ENCODE measurements at regions not wholly inside any gene's neighbourhood (a gene's known extent, or its start where the extent isn't known, plus 50 kb on each side); places are given as distances from the start of the nearest gene placed in this dataset.

DNA sequence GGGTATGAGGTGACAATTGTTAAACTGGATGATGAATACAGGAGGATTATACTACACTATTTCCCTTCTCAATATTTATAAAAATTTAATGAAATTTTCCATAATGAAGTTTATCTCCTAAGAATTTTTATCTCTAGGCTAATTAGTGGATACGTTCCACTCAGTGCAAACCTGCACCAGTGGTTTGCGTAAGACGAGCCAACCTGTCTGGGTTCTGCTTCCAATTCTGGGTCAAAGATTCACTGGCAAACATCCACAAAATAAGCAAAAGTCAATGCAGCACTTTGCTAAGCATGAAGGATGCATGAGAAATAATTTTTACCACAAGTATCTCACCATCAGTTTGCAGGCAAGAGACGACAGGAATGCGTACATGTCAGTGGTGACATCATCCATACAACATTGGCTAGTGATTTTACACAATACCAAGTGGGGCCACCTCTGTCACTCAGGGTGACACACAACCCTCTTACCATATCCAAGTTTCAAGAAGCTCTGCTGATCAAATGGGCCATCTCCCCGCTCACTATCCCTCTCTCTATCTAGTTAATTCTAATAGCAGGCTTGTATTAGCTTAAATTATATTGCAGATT is 51.7 kb downstream of the FAM50B start:
- WGBS: 91% methylated on average over 6 of the region's 6 CpGs
- H3K4me3 ChIP-seq (ENCODE audit: low read length in 2 of 2): no peak overlapping the region
- H3K27ac ChIP-seq (ENCODE audit: low read depth in 1 of 2, low read length in 1 of 2): no peak overlapping the region
- peaks cover 0 to 8% of the 10 kb centered on the region in 2 donors for H3K27me3 ChIP-seq (ENCODE audit: control insufficient read depth in 2 of 2, insufficient read depth in 1 of 2, low read length in 1 of 2)
- no peaks in the 10 kb centered on the region for H3K36me3 ChIP-seq (ENCODE audit: control insufficient read depth in 2 of 2, insufficient read depth in 2 of 2, low read length in 1 of 2)
- H3K9me3 ChIP-seq (ENCODE audit: control insufficient read depth in 2 of 2, insufficient read depth in 1 of 2, low read length in 1 of 2): no peaks in the 10 kb centered on the region
- H3K4me1 ChIP-seq (ENCODE audit: control insufficient read depth in 2 of 2, insufficient read depth in 2 of 2, low read length in 2 of 2): no peaks in the 10 kb centered on the region
- no peak for DNase-seq (ENCODE audit: low read depth in 6 of 9, low spot score in 9 of 9)

DNA sequence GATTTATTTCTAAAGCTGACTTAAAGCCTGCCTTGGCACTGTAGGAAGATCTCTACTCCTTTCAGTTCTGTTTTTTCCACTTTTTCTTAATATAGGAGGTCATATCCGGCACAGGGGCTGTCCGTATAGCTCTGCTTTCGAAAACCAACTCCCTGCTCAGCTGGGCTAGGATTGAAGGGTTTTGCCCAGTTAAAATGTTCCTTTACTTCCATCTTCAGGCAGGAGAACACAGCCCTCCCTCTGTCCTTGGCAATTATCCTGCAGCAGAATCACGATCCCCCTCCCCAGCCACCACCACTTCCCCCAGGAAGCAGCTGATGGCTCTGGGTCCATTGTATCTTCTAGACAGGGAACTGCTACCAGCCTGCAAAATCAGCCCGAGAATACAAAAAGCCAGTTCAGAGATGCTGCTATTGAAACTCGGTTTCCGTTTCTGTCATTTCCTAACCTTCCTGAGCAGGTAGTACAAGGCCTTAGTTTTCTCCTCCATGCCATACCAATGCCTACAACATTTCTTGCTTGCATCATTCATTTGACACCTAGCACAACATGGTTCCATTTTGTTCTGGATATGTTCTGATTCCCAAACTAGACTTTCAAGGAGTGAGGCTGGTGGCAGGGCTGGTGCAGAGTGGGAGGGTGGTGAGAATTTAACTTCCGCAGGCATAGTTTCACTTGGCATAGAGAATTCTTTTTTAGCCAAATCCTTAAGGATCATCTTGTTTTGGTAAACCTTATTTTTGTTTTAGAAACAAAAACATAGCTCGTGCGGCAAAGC is 53.9 kb downstream of the FAM50B start:
- peaks cover 0 to 17% of the 10 kb centered on the region in 2 donors for H3K27me3 ChIP-seq (ENCODE audit: control insufficient read depth in 2 of 2, insufficient read depth in 1 of 2, low read length in 1 of 2)
- 76% methylated on average over 10 of the region's 10 CpGs for WGBS
- DNase-seq (ENCODE audit: low read depth in 6 of 9, low spot score in 9 of 9): no peak
- no peak overlapping the region for H3K27ac ChIP-seq (ENCODE audit: low read depth in 1 of 2, low read length in 1 of 2)
- H3K9me3 ChIP-seq (ENCODE audit: control insufficient read depth in 2 of 2, insufficient read depth in 1 of 2, low read length in 1 of 2): no peaks in the 10 kb centered on the region
- no peaks in the 10 kb centered on the region for H3K4me1 ChIP-seq (ENCODE audit: control insufficient read depth in 2 of 2, insufficient read depth in 2 of 2, low read length in 2 of 2)
- H3K36me3 ChIP-seq (ENCODE audit: control insufficient read depth in 2 of 2, insufficient read depth in 2 of 2, low read length in 1 of 2): no peaks in the 10 kb centered on the region
- no peak overlapping the region for H3K4me3 ChIP-seq (ENCODE audit: low read length in 2 of 2)

DNA sequence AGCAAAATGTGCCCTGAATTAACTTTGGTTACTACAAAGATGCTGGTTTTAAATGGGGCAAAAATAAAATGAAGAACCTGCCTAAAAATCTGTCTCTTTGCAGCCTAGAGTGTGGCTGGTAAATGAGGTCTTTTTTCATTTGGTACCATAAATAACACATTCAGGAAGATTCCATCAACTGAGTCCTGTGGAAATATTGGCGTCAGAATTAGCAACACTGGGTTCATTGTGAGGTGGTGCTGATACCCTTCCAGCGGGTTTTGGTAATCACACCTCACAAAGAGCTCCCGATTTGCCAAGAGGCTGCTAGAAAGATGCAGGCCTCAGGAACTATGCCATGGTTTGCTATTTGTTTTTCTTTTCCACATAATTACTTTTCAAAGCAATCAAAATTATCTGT is 55.3 kb downstream of the FAM50B start:
- no peak for DNase-seq (ENCODE audit: low read depth in 6 of 9, low spot score in 9 of 9)
- no peak overlapping the region for H3K27ac ChIP-seq (ENCODE audit: low read depth in 1 of 2, low read length in 1 of 2)
- no peak overlapping the region for H3K4me3 ChIP-seq (ENCODE audit: low read length in 2 of 2)
- 96% methylated on average over 3 of the region's 3 CpGs for WGBS
- no peaks in the 10 kb centered on the region for H3K36me3 ChIP-seq (ENCODE audit: control insufficient read depth in 2 of 2, insufficient read depth in 2 of 2, low read length in 1 of 2)
- peaks cover 0 to 31% of the 10 kb centered on the region in 2 donors for H3K27me3 ChIP-seq (ENCODE audit: control insufficient read depth in 2 of 2, insufficient read depth in 1 of 2, low read length in 1 of 2)
- H3K9me3 ChIP-seq (ENCODE audit: control insufficient read depth in 2 of 2, insufficient read depth in 1 of 2, low read length in 1 of 2): no peaks in the 10 kb centered on the region
- no peaks in the 10 kb centered on the region for H3K4me1 ChIP-seq (ENCODE audit: control insufficient read depth in 2 of 2, insufficient read depth in 2 of 2, low read length in 2 of 2)

DNA sequence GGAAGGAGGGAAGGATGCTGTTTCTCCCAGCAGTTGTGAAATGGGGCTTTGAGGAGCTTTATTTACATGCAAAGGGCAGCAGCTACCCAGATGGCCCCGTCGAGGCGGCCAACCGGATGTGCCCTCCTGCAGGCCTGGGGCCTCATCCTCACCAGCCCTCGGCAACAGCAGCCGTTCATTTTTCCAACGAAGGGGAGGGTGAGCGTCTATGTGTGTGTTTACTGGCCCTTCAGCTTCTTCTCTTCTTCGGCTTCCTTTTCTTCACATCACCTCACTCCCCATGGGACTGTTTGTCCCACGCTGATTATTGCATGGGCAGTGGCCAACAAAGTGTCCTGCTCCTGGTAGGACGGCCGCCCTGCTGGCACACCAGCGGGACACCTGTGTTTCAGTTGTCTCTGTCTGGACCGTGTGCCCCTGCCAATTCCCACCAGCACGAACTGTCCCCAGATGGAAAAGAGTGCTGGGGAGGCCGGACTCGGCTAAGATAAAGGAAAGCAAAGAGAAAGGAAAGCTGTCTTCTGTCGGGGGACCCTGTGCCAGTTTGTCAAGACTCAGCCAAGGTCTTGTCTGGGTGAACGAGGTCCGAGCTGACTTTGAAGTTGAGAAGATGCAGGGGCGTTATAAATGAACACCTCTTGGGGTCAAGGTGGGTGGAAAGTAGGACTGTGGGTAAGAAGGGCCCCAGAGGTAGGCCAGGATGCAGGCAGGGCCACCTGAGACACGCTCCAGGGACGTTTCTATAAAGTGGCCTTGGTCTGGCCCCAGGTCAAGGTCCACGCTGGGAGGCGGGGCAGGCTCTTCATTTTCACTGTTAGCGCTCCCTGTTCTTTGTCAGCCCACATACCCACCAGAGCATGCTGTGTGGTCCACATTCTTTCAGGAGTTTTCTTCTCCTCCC is 57.0 kb downstream of the FAM50B start:
- 82% methylated on average over 26 of the region's 26 CpGs for WGBS
- no peak for DNase-seq (ENCODE audit: low read depth in 6 of 9, low spot score in 9 of 9)
- H3K4me3 ChIP-seq (ENCODE audit: low read length in 2 of 2): no peak overlapping the region
- peaks cover 0 to under 1% of the 10 kb centered on the region in 2 donors for H3K4me1 ChIP-seq (ENCODE audit: control insufficient read depth in 2 of 2, insufficient read depth in 2 of 2, low read length in 2 of 2)
- no peak overlapping the region for H3K27ac ChIP-seq (ENCODE audit: low read depth in 1 of 2, low read length in 1 of 2)
- H3K36me3 ChIP-seq (ENCODE audit: control insufficient read depth in 2 of 2, insufficient read depth in 2 of 2, low read length in 1 of 2): no peaks in the 10 kb centered on the region
- peaks cover 0 to 39% of the 10 kb centered on the region in 2 donors for H3K27me3 ChIP-seq (ENCODE audit: control insufficient read depth in 2 of 2, insufficient read depth in 1 of 2, low read length in 1 of 2)
- no peaks in the 10 kb centered on the region for H3K9me3 ChIP-seq (ENCODE audit: control insufficient read depth in 2 of 2, insufficient read depth in 1 of 2, low read length in 1 of 2)

DNA sequence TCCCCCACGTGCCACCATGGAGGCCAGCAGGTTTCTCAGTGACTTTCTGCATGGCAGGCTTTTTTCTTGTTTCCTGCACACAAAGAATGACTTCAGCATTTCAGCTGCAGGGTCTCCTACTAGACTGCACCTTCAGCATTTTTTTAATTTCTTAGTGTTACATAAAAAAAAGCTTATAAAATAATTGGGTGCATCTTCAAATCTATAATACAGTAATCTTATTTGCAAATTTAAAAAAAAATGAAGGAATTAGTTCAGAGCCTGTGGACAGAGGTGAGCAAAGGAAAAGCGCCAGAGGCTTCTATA is 57.6 kb downstream of the FAM50B start:
- Histone ChIP-seq H3K4me1 (ENCODE audit: control insufficient read depth in 2 of 2, insufficient read depth in 2 of 2, low read length in 2 of 2) (peaks cover 0 to 3% of the 10 kb centered on the region in 2 donors), H3K4me3 (ENCODE audit: low read length in 2 of 2) (no peak overlapping the region), H3K9me3 (ENCODE audit: control insufficient read depth in 2 of 2, insufficient read depth in 1 of 2, low read length in 1 of 2) (no peaks in the 10 kb centered on the region), H3K27me3 (ENCODE audit: control insufficient read depth in 2 of 2, insufficient read depth in 1 of 2, low read length in 1 of 2) (peaks cover 0 to 41% of the 10 kb centered on the region in 2 donors), H3K36me3 (ENCODE audit: control insufficient read depth in 2 of 2, insufficient read depth in 2 of 2, low read length in 1 of 2) (no peaks in the 10 kb centered on the region), H3K27ac (ENCODE audit: low read depth in 1 of 2, low read length in 1 of 2) (no peak overlapping the region)
- DNase-seq (ENCODE audit: low read depth in 6 of 9, low spot score in 9 of 9): no peak
- WGBS: 57% methylated on average over 2 of the region's 2 CpGs

DNA sequence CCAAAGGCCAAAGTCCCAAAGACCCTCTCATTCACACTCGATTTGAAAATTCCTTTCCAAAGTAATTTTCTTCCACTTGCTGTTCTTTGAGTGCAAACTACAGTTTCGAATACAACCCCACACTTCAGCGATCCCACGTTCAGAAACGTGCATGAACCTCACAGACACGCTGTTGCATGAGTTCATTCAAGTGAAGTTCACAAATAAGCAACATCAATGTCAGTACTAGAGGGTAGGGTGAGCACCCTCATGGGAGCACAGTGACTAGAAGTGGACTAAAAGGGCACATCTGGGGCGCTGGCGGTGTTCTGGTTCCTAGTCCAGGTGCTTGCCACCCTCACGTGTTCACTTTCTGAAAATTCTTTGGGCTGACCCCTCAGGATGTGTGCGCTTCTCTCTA is 59.0 kb downstream of the FAM50B start:
- peaks cover 0 to 5% of the 10 kb centered on the region in 2 donors for H3K4me1 ChIP-seq (ENCODE audit: control insufficient read depth in 2 of 2, insufficient read depth in 2 of 2, low read length in 2 of 2)
- 92% methylated on average over 10 of the region's 10 CpGs for WGBS
- no peak overlapping the region for H3K4me3 ChIP-seq (ENCODE audit: low read length in 2 of 2)
- DNase-seq (ENCODE audit: low read depth in 6 of 9, low spot score in 9 of 9): no peak
- no peak overlapping the region for H3K27ac ChIP-seq (ENCODE audit: low read depth in 1 of 2, low read length in 1 of 2)
- no peaks in the 10 kb centered on the region for H3K9me3 ChIP-seq (ENCODE audit: control insufficient read depth in 2 of 2, insufficient read depth in 1 of 2, low read length in 1 of 2)
- peaks cover 0 to 51% of the 10 kb centered on the region in 2 donors for H3K27me3 ChIP-seq (ENCODE audit: control insufficient read depth in 2 of 2, insufficient read depth in 1 of 2, low read length in 1 of 2)
- H3K36me3 ChIP-seq (ENCODE audit: control insufficient read depth in 2 of 2, insufficient read depth in 2 of 2, low read length in 1 of 2): no peaks in the 10 kb centered on the region

DNA sequence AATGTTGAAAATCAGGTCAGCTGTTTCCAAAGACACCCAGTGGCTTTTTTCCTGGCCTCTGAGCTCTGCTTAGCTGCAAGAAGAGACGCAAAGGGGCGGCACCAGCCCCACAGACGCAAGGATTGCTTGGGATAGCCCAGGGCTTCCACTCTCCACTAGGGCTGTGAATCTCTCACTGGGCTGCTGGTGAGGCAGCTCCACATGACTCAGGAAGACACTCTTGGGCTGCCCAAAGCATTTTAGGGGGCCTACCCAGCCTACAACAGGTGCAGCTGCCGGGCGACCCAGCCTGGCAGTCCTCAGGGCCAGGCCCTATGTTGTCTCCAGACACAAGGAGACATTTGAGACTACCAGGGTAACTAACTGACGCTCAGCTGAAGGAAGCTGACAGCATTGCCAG is 59.8 kb downstream of the FAM50B start:
- no peaks in the 10 kb centered on the region for H3K9me3 ChIP-seq (ENCODE audit: control insufficient read depth in 2 of 2, insufficient read depth in 1 of 2, low read length in 1 of 2)
- H3K36me3 ChIP-seq (ENCODE audit: control insufficient read depth in 2 of 2, insufficient read depth in 2 of 2, low read length in 1 of 2): no peaks in the 10 kb centered on the region
- 97% methylated on average over 6 of the region's 6 CpGs for WGBS
- H3K27me3 ChIP-seq (ENCODE audit: control insufficient read depth in 2 of 2, insufficient read depth in 1 of 2, low read length in 1 of 2): peaks cover 2 to 57% of the 10 kb centered on the region in 2 donors
- no peak for DNase-seq (ENCODE audit: low read depth in 6 of 9, low spot score in 9 of 9)
- no peak overlapping the region for H3K4me3 ChIP-seq (ENCODE audit: low read length in 2 of 2)
- H3K4me1 ChIP-seq (ENCODE audit: control insufficient read depth in 2 of 2, insufficient read depth in 2 of 2, low read length in 2 of 2): peaks cover 0 to 5% of the 10 kb centered on the region in 2 donors
- H3K27ac ChIP-seq (ENCODE audit: low read depth in 1 of 2, low read length in 1 of 2): no peak overlapping the region

DNA sequence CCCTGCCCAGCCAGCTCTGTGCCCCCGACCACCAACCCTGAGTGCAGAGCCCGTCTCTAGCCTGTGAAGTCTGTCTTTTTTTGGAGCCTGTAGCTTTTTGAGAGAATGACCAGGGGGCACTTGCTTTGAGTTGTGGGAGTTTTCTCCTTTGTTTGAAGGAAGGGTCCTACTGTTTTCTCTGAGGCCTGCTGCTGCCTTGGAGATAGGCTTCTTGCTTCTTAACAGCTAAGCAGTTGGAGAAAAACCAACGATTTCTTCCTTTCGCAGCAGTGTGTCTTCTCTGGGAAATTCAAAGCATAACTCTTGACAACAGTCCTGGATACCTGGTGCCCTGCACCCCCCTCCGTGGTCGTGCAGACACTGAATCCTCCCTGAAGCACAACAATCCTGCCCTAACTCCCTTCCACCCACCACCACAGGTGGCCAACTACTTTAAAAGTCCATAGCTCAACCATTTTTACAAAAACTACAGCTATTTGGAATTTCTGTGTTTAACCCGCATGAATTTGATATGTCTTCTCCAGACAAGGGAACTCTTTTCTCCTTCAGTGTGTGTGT is 61.0 kb downstream of the FAM50B start:
- WGBS: 92% methylated on average over 7 of the region's 7 CpGs

DNA sequence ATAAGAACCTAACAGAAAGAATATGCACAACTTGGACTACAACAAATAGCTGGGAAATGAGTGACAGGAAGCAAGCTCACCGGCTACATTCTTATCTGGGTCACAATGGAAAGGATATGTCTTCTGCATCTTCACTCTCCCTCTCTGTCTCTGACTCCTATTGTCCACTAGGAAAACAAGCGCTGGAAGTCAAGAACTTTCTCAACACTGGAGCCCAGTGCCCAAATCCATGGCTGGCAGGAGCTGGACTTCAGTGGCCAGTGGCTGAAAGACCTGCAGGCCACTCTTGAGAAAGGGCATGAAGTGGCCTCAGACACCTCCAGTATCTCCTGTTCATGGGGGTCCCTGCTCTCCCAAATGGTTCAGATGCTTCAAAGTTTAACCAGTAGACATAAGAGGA is 62.0 kb downstream of the FAM50B start:
- no peak for DNase-seq (ENCODE audit: low read depth in 6 of 9, low spot score in 9 of 9)
- peaks cover 2 to 63% of the 10 kb centered on the region in 2 donors for H3K27me3 ChIP-seq (ENCODE audit: control insufficient read depth in 2 of 2, insufficient read depth in 1 of 2, low read length in 1 of 2)
- H3K36me3 ChIP-seq (ENCODE audit: control insufficient read depth in 2 of 2, insufficient read depth in 2 of 2, low read length in 1 of 2): no peaks in the 10 kb centered on the region
- no peaks in the 10 kb centered on the region for H3K9me3 ChIP-seq (ENCODE audit: control insufficient read depth in 2 of 2, insufficient read depth in 1 of 2, low read length in 1 of 2)
- H3K4me1 ChIP-seq (ENCODE audit: control insufficient read depth in 2 of 2, insufficient read depth in 2 of 2, low read length in 2 of 2): peaks cover 3 to 21% of the 10 kb centered on the region in 2 donors
- no peak overlapping the region for H3K27ac ChIP-seq (ENCODE audit: low read depth in 1 of 2, low read length in 1 of 2)
- no peak overlapping the region for H3K4me3 ChIP-seq (ENCODE audit: low read length in 2 of 2)
- WGBS: 97% methylated on average over 2 of the region's 2 CpGs

More for the DNA sequence above, 61.0 kb downstream of the FAM50B start:
- Histone ChIP-seq H3K27me3 (ENCODE audit: control insufficient read depth in 2 of 2, insufficient read depth in 1 of 2, low read length in 1 of 2) (peaks cover 2 to 61% of the 10 kb centered on the region in 2 donors), H3K9me3 (ENCODE audit: control insufficient read depth in 2 of 2, insufficient read depth in 1 of 2, low read length in 1 of 2) (no peaks in the 10 kb centered on the region), H3K4me1 (ENCODE audit: control insufficient read depth in 2 of 2, insufficient read depth in 2 of 2, low read length in 2 of 2) (peaks cover 1 to 14% of the 10 kb centered on the region in 2 donors), H3K27ac (ENCODE audit: low read depth in 1 of 2, low read length in 1 of 2) (no peak overlapping the region), H3K4me3 (ENCODE audit: low read length in 2 of 2) (no peak overlapping the region), H3K36me3 (ENCODE audit: control insufficient read depth in 2 of 2, insufficient read depth in 2 of 2, low read length in 1 of 2) (no peaks in the 10 kb centered on the region)
- no peak for DNase-seq (ENCODE audit: low read depth in 6 of 9, low spot score in 9 of 9)
